Activated naive CD4-positive, alpha-beta T cell treated with anti-CD3 and anti-CD28 coated beads, Interleukin-2, amount 10 ng/mL, durations not matched to agents 7 days and 5 days (primary cell): ENCODE measurements at regions not wholly inside any gene's neighbourhood (a gene's known extent, or its start where the extent isn't known, plus 50 kb on each side); places are given as distances from the start of the nearest gene placed in this dataset.
A peak's percentile ranks its signal among the peaks of the same experiment; 100 is the strongest.

Experiments used
- CTCF ChIA-PET: fragments of 350-600 bp; sonication (Branson Sonifier 250); formaldehyde crosslinking; loops from one replicate; lab custom pipeline; 2021; ENCODE audit warnings: antibody characterized with exemption; lab: Charles Lee
- DNase-seq: peaks from one replicate; pipeline ENCODE4 v3.0.0-alpha.2; 2020
- H3K27ac Mint-ChIP-seq: one replicate; pipeline ENCODE4 v1.8.0; 2021; ENCODE audit warnings: mild to moderate bottlenecking, moderate library complexity, mixed read lengths
- H3K27me3 Mint-ChIP-seq: one replicate; pipeline ENCODE4 v1.8.0; 2021; ENCODE audit warnings: mild to moderate bottlenecking, mixed read lengths
- H3K36me3 Mint-ChIP-seq: one replicate; pipeline ENCODE4 v1.8.0; 2021; ENCODE audit warnings: mixed read lengths
- H3K4me1 Mint-ChIP-seq: one replicate; pipeline ENCODE4 v1.8.0; 2021; ENCODE audit warnings: mixed read lengths
- H3K4me3 Mint-ChIP-seq: one replicate; pipeline ENCODE4 v1.8.0; 2021; ENCODE audit warnings: mild to moderate bottlenecking, moderate library complexity, mixed read lengths
- H3K9me3 Mint-ChIP-seq: one replicate; pipeline ENCODE4 v1.8.0; 2021; ENCODE audit warnings: mixed read lengths

DNA sequence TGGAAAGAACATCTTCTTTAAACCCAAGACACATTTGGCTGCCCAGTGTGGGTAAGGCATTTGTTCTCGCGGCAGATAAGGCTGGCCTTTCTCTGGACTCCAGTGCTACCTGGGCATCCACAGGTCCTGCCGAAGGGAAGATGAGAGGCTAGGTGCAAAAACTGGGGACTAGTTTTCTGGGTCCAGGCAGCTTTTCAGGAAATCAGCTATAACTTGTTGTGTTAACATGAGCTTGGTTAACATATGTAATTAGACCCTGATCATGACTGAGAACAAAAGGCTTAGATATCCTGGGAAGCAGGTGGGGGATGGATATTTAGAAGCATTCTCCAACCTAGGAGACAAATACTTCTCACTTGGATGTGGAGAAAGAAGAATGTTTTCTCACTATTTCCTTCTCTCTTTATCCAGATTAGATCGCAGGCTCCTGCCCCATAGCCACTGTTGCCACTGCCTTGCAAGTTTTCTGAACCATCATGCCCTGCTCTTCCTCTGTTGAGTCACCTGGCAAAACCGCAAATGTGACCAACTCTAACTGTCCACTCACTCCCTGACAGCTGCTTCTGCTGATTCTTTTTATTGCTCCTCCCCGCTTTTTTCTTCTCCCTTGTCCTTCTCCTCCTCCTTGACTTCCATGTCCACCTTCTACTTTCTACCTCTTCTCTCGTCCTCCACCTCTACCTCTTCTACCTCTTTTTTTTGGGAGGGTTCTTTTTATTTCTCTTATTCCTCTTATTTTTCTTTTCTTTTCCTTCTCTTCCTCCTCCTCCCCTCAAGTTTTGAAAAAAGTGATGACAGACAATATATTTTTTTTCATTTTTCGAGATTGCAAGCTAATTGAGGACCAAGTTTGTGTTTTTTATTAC lies 258.1 kb downstream of the UTRN start:
- H3K36me3 Mint-ChIP-seq = peaks cover 66% of the 10 kb centered on the region
- no peak for DNase-seq
- H3K27me3 Mint-ChIP-seq = no peaks in the 10 kb centered on the region
- CTCF ChIA-PET = no interaction called here
- H3K4me3 Mint-ChIP-seq = no peak overlapping the region
- no peaks in the 10 kb centered on the region for H3K9me3 Mint-ChIP-seq
- no peaks in the 10 kb centered on the region for H3K4me1 Mint-ChIP-seq
- no peak overlapping the region for H3K27ac Mint-ChIP-seq

GRCh38 chr6:144544266-144544830 lies 259.2 kb downstream of the UTRN start:
- H3K4me3 Mint-ChIP-seq = no peak overlapping the region
- no peaks in the 10 kb centered on the region for H3K9me3 Mint-ChIP-seq
- no peaks in the 10 kb centered on the region for H3K4me1 Mint-ChIP-seq
- H3K27ac Mint-ChIP-seq = no peak overlapping the region
- peaks cover 66% of the 10 kb centered on the region for H3K36me3 Mint-ChIP-seq
- DNase-seq = no peak
- H3K27me3 Mint-ChIP-seq = no peaks in the 10 kb centered on the region
- CTCF ChIA-PET = no interaction called here

DNA sequence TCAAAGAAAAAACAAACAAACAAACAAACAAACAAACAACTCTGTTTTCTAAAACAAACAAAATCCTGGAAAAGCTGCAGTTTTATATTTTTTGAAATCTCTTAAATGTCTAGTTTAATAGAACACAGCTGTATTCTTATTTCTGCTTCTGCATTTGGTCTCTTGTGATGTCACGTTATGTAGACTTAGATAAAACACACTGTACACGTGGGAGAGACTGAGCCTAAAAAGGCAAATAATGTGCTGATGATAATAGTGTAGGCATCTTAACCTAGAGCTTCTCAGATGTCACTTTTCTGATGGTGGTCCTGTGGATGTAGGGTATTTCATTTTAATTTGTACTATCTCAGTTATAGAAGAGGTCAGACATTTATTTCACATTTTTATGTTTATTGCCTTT lies 261.7 kb downstream of the UTRN start:
- Mint-ChIP-seq H3K9me3 (no peaks in the 10 kb centered on the region), H3K4me1 (no peaks in the 10 kb centered on the region), H3K27ac (no peak overlapping the region), H3K36me3 (peaks cover 69% of the 10 kb centered on the region), H3K27me3 (no peaks in the 10 kb centered on the region), H3K4me3 (no peak overlapping the region)
- DNase-seq = no peak
- CTCF ChIA-PET = no interaction called here

GRCh38 chr6:144547409-144547808 lies 262.3 kb downstream of the UTRN start:
- Mint-ChIP-seq H3K27ac (no peak overlapping the region), H3K27me3 (no peaks in the 10 kb centered on the region), H3K9me3 (no peaks in the 10 kb centered on the region), H3K36me3 (peaks cover 69% of the 10 kb centered on the region), H3K4me1 (no peaks in the 10 kb centered on the region), H3K4me3 (no peak overlapping the region)
- CTCF ChIA-PET = no interaction called here
- no peak for DNase-seq

- Mint-ChIP-seq H3K4me3 (no peak overlapping the region), H3K27ac (no peak overlapping the region), H3K9me3 (no peaks in the 10 kb centered on the region), H3K36me3 (peaks cover 63% of the 10 kb centered on the region), H3K27me3 (no peaks in the 10 kb centered on the region), H3K4me1 (no peaks in the 10 kb centered on the region)
- no peak for DNase-seq
- CTCF ChIA-PET = no interaction called here
Measured at GRCh38 chr6:144548536-144548935, 263.4 kb downstream of the UTRN start.

DNA sequence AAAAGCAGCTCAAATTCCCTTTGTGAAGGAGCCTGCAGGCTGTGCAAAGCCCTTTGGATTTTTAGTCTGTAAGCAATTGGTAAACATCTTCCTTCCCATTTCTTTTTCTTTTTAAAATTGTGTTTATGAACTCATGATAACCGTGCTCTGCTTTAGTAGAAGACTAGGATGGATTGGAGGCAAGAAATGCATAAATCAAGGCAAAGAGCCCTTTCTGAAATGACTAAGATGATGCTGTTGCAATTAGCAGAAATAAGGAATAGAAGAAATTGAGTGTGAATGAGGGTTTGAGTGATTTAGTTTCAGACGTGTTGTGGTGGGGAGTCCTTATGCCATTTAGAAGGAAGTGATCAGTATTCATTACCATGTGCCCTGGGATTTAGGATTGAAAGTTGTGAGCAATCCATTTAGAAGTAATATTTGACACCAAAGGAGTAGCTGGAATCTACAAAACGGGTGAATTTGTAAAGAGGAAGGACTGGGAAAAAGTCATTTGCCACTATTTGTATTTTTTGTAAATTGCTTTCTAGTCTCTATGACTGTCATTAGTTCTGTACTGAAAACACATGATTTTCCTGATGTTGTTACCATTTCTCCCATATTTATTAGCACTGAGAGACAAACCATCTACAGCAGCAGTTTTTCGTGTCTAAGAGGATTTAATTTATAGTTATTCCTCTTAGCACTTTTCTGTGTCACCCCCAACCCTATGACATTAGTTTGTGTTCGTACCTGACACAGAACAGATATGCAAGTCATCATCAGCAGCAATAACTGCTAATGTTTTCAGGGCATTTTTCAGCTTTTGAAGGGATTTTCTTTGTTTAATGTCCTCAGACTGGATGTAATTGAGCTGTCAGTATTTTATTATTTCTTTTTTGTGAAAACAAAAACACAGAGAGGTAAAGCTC lies 265.0 kb downstream of the UTRN start:
- CTCF ChIA-PET = no interaction called here
- Mint-ChIP-seq H3K9me3 (no peaks in the 10 kb centered on the region), H3K36me3 (peaks cover 64% of the 10 kb centered on the region), H3K4me3 (no peak overlapping the region), H3K27ac (no peak overlapping the region), H3K4me1 (no peaks in the 10 kb centered on the region), H3K27me3 (no peaks in the 10 kb centered on the region)
- no peak for DNase-seq

DNA sequence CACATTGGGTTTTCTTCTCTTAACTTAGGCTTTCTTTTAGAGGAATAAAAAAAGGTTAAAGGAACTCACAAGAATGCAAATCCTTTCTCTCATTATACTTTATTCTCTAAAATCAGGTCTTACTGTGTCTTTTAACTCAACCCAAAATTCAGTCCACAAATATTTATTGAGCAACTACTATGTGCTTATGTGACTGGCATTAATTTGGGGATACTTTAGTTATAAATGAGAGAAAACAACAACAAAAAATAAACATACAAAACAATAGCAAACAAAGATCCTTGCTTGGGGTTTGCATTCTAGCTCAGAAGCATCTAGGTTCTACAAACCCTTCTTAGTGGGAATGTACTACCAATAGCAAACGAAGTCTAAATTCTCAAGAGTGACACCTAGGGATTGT lies 266.2 kb downstream of the UTRN start:
- Mint-ChIP-seq H3K4me3 (no peak overlapping the region), H3K36me3 (peaks cover 69% of the 10 kb centered on the region), H3K9me3 (no peaks in the 10 kb centered on the region), H3K27ac (no peak overlapping the region), H3K27me3 (no peaks in the 10 kb centered on the region), H3K4me1 (no peaks in the 10 kb centered on the region)
- CTCF ChIA-PET = no interaction called here
- DNase-seq = no peak

DNA sequence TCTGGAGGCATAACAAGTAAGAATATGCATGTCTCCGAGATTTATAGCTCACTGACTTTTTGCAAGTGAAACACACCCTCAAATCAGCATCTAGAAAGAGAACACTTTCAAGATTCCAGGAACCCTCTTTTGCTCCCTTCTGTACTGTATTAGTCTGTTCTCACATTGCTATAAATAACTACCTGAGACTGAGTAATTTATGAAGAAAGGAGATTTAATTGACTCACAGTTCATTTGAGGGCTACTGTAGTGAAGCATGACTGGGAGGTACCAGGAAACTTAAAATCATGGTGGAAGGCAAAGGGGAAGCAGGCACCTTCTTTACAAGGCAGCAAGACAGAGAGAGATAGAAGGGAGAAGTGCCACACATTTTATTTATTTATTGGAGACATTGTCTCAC lies 269.9 kb downstream of the UTRN start:
- DNase-seq = no peak
- CTCF ChIA-PET = interaction anchor here (1.6 kb wide), 1 partner anchor 12 kb away, joined by 3 read pairs; no protein-coding TSS in a partner anchor
- Mint-ChIP-seq H3K36me3 (peaks cover 72% of the 10 kb centered on the region), H3K27me3 (no peaks in the 10 kb centered on the region), H3K27ac (peak overlapping the region; percentile 25), H3K9me3 (no peaks in the 10 kb centered on the region), H3K4me3 (no peak overlapping the region), H3K4me1 (peaks cover 13% of the 10 kb centered on the region)

DNA sequence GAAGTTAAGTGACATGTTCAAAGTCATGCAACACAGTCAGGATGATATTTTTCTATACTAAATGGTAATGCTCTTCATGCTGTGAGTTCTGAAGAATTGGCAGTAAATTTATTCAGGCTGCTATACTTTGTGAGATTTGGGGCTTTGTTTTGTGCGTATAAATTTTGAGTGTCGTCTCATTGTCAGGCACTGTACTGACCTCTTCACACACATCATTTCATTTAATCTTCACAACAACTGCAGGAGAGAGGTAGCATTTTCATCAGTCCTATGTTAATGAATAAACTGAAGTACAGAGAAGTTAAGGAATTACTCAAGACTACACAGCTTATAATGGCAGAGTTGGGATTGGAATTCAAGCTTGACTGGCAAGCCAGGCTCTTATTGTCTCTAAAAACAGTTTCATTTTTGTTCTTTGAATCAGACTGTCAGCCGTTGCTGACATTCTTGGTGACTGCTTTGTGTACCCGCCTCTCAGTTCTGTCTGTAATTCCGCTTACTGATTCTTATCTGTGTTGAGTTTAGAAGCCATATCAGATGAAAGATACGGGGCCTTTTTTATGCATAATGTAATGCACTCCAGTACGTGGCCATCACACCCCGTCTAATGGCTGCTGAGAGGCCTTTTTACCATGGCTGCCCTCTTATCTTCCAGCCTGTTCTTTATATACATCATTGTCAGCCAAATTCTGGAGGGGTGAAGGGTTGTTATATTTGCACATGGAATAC lies 274.9 kb downstream of the UTRN start:
- Mint-ChIP-seq H3K36me3 (peaks cover 46% of the 10 kb centered on the region), H3K27me3 (no peaks in the 10 kb centered on the region), H3K9me3 (no peaks in the 10 kb centered on the region), H3K4me1 (peaks cover 29% of the 10 kb centered on the region), H3K27ac (peak overlapping the region; percentile 96), H3K4me3 (peak overlapping the region; percentile 57)
- peak; percentile 61 for DNase-seq
- CTCF ChIA-PET = interaction anchor here (1.4 kb wide), 1 partner anchor 207 kb away, joined by 4 read pairs; no protein-coding TSS in a partner anchor

DNA sequence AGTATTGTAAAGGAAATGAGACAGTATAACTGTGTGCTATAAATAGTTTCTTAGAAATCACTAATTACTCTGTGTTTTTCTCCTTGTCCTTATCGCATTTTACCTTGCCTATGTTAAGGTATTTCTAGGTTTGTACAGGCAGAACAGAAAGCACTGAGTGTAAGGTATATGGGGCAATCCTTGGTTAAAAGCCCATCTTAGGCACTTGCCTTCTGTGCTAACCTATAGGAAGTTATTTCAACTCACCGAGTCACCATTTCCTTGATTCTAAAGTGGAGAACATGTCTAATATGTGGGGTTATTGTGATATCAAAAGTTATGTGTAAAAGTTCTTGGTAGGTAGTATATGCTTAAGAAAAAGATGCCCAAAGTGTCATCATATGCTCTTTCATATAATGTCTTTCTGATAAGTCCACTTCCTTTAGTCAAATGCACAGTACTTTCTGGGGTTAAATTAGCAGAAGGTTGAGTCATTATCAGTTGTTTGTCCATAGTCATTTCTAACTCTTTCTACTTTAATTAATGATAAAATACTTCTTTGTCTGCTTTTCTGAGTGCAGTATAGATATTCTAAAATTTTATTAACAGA lies 276.4 kb downstream of the UTRN start:
- Mint-ChIP-seq H3K36me3 (peaks cover 32% of the 10 kb centered on the region), H3K27ac (peak overlapping the region; percentile 80), H3K4me3 (no peak overlapping the region), H3K27me3 (no peaks in the 10 kb centered on the region), H3K9me3 (no peaks in the 10 kb centered on the region), H3K4me1 (peaks cover 29% of the 10 kb centered on the region)
- CTCF ChIA-PET = no interaction called here
- DNase-seq = no peak

DNA sequence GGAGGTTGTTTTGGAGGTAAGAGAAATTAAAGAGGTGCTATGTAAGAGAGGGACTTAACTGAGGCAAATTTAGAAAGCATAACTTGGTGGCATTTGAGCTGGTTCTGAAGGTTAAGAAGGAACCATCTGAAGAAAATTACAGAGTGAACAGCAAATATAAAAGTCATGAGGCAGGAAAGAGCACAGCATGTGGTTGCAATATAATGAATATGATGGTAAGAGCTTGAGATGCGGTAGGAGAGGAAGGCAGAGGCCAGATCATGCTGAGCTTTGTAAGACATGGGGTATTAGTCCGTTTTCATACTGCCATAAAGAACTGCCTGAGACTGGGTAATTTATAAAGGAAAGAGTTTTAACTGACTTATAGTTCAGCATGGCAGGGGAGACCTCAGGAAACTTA lies 279.1 kb downstream of the UTRN start:
- CTCF ChIA-PET = interaction anchor here (1.2 kb wide), 1 partner anchor 19 kb away, joined by 3 read pairs; no protein-coding TSS in a partner anchor
- Mint-ChIP-seq H3K9me3 (no peaks in the 10 kb centered on the region), H3K4me3 (no peak overlapping the region), H3K36me3 (peaks cover 24% of the 10 kb centered on the region), H3K27me3 (no peaks in the 10 kb centered on the region), H3K4me1 (peaks cover 29% of the 10 kb centered on the region), H3K27ac (no peak overlapping the region)
- no peak for DNase-seq

GRCh38 chr6:144566868-144567615 lies 281.9 kb downstream of the UTRN start:
- peaks cover 27% of the 10 kb centered on the region for H3K36me3 Mint-ChIP-seq
- H3K27me3 Mint-ChIP-seq = no peaks in the 10 kb centered on the region
- peaks cover 8% of the 10 kb centered on the region for H3K4me1 Mint-ChIP-seq
- H3K27ac Mint-ChIP-seq = no peak overlapping the region
- CTCF ChIA-PET = interaction anchor here (0.7 to 2.0 kb wide), 3 partner anchors 12 to 16 kb away, joined by 3 to 12 read pairs (median 3); no protein-coding TSS in a partner anchor
- no peak overlapping the region for H3K4me3 Mint-ChIP-seq
- no peaks in the 10 kb centered on the region for H3K9me3 Mint-ChIP-seq
- peak; percentile 23 for DNase-seq

- Mint-ChIP-seq H3K27ac (no peak overlapping the region), H3K4me1 (peaks cover 5% of the 10 kb centered on the region), H3K27me3 (no peaks in the 10 kb centered on the region), H3K9me3 (peaks cover 6% of the 10 kb centered on the region), H3K36me3 (peaks cover 30% of the 10 kb centered on the region), H3K4me3 (no peak overlapping the region)
- CTCF ChIA-PET = no interaction called here
- no peak for DNase-seq
Measured at GRCh38 chr6:144568241-144568640, 283.1 kb downstream of the UTRN start.
